OCI-LY3 (cell line): ENCODE measurements at regions not wholly inside any gene's neighbourhood (a gene's known extent, or its start where the extent isn't known, plus 50 kb on each side); places are given as distances from the start of the nearest gene placed in this dataset.

ENCODE experiments used
- CTCF ChIP-seq: fragments of 200-600, 300-600 bp; sonication (generic); IDR thresholded peaks from 2 replicates; pipeline ENCODE4 v1.5.1; 2014; ENCODE audit warnings: antibody characterized with exemption, low read length, low read depth
- EZH2phosphoT487 ChIP-seq: fragments of 200-600 bp; shearing (Covaris generic); IDR thresholded peaks from 2 replicates; pipeline ENCODE4 v1.6.1; 2018; ENCODE audit warnings: antibody characterized with exemption, mixed run types, low read depth

DNA sequence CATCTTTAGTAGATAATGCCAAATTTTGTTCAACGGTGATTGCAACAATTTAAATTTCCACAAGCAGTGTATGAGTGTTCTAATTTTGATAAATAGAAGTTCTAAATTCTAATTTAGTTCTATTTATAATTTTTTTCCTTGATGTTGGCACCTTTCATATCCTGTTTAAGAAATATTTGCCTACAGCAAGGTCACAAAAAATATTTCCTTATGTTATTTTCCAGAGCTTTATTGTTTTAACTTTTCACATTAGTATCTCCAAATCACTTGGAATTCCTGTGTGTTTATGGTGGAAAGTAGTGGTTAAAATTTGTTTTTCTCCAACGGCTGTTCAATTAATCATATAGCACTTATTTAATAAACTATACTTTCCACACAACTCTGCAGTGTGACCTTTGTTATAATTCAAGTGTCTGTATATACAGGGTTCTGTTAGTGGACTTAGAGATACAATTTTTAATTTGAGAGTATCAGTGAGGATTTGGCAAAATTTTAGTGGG lies 94.3 kb upstream of the CD55 start:
- no peak for TF ChIP-seq CTCF
- TF ChIP-seq EZH2phosphoT487: no peak
